GM13977 (cell line): ENCODE measurements at regions not wholly inside any gene's neighbourhood (a gene's known extent, or its start where the extent isn't known, plus 50 kb on each side); places are given as distances from the start of the nearest gene placed in this dataset.

ENCODE experiments used
- DNase-seq: peaks from one replicate; pipeline ENCODE4 v3.0.0; 2012; ENCODE audit warnings: low spot score
- CTCF ChIP-seq: IDR thresholded peaks from 2 replicates; pipeline ENCODE4 v1.5.1; 2012; ENCODE audit warnings: mild to moderate bottlenecking, control low read depth; ENCODE audit not compliant: insufficient read depth; ENCODE audit errors: extremely low read depth, missing control alignments
- in situ Hi-C: fragments of 300-500 bp; cut with MboI; formaldehyde crosslinking; loops from one replicate; pipeline ENCODE4 v1.12.0; 2022; ENCODE audit warnings: low sequenced_read_pairs, low pct_unique_long_range_greater_than_20kb, mixed read lengths, inconsistent platforms; ENCODE audit not compliant: unreplicated experiment

- no peak for TF ChIP-seq CTCF
- no peak for DNase-seq
- in situ Hi-C loops = no loop called here
Measured at GRCh38 chr2:241957276-241957675, 87.7 kb downstream of the RTP5 start.

GRCh38 chr2:241958818-241959545 is 89.5 kb downstream of the RTP5 start:
- DNase-seq = no peak
- TF ChIP-seq CTCF = no peak
- in situ Hi-C loops = no loop called here

GRCh38 chr2:241959751-241960269 is 90.3 kb downstream of the RTP5 start:
- in situ Hi-C loops = no loop called here
- no peak for DNase-seq

GRCh38 chr2:241961454-241961853 is 91.9 kb downstream of the RTP5 start:
- TF ChIP-seq CTCF = no peak
- in situ Hi-C loops = no loop called here
- DNase-seq = no peak

More at GRCh38 chr2:241959751-241960269, 90.3 kb downstream of the RTP5 start:
- no peak for TF ChIP-seq CTCF

- in situ Hi-C loops = no loop called here
- no peak for TF ChIP-seq CTCF
- DNase-seq = no peak
Measured at GRCh38 chr2:241964133-241964532, 94.6 kb downstream of the RTP5 start.

- in situ Hi-C loops = no loop called here
- DNase-seq = peak; percentile 77
- no peak for TF ChIP-seq CTCF
Measured at GRCh38 chr2:241965931-241966412, 96.4 kb downstream of the RTP5 start.
